ENCODE measurements at regions not wholly inside any gene's neighbourhood (a gene's known extent, or its start where the extent isn't known, plus 50 kb on each side); places are given as distances from the start of the nearest gene placed in this dataset.
A peak's percentile ranks its signal among the peaks of the same experiment; 100 is the strongest.

DNA sequence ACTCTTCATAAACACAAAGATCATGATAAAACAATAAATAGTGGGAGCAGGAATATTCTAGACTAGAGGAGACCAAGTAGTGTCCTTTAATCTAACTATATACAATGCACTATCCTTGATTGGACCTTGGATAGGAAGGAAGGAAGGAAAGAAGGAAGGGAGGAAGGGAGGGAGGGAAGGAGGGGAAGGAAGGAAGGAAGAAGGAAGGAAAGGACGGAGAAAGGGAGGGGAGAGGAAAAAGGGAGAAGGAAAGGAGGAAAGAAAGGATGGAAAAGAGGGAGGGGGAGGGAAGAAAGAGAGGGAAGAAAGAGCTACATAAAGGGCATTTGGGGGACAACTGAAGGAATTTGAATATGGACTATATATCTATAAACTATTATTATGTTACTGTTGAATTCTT, 95.0 kb upstream of the SMARCAD1 start:
- TF ChIP-seq ZNF384 (IDR thresholded peaks at IDR 0.05), result no peak
- TF ChIP-seq NFRKB (IDR thresholded peaks at IDR 0.05), result no peak
- no peak for TF ChIP-seq FOXA1 (IDR thresholded peaks at IDR 0.05)
- TF ChIP-seq BHLHE40 (IDR thresholded peaks at IDR 0.05; ENCODE audit: borderline replicate concordance), result no peak
- TF ChIP-seq ELF4 (IDR thresholded peaks at IDR 0.05), result no peak
- no peak for TF ChIP-seq FOXK2 (IDR thresholded peaks at IDR 0.05)
- ChIA-PET POLR2A (no interaction called here), CTCF (no interaction called here)
- no peak for DNase-seq (ENCODE audit: extremely low spot score)

DNA sequence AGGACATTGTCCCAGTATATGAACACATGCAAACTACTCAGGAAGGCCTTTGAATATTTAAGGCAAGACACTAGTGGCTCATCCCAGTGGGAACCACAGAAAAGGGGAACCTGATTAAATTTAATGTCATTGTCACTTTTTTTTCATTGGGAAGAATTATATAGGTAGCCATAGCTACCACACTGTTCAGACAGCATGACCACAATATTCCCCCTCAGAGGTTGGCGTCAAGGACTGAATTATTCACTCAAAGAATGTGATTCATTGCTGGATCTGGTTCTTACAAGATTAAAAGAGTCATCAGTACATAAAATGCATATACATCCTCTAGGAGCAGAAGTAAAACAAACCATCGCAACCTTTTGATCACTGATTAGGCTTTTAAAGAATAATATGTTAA, 92.0 kb upstream of the SMARCAD1 start:
- no peak for TF ChIP-seq FOXA1 (IDR thresholded peaks at IDR 0.05)
- TF ChIP-seq LEF1 (IDR thresholded peaks at IDR 0.05; ENCODE audit: borderline replicate concordance), result no peak
- no peak for TF ChIP-seq ZNF384 (IDR thresholded peaks at IDR 0.05)
- no peak for TF ChIP-seq BHLHE40 (IDR thresholded peaks at IDR 0.05; ENCODE audit: borderline replicate concordance)
- no peak for TF ChIP-seq FOXM1 (IDR thresholded peaks at IDR 0.05; ENCODE audit: borderline replicate concordance)
- TF ChIP-seq FOXK2 (IDR thresholded peaks at IDR 0.05), result no peak
- no peak for TF ChIP-seq TARDBP (IDR thresholded peaks at IDR 0.05)
- TF ChIP-seq SP1 (IDR thresholded peaks at IDR 0.05), result no peak
- no peak for DNase-seq (ENCODE audit: extremely low spot score)
- CTCF ChIA-PET, result no interaction called here
- POLR2A ChIA-PET, result no interaction called here

DNA sequence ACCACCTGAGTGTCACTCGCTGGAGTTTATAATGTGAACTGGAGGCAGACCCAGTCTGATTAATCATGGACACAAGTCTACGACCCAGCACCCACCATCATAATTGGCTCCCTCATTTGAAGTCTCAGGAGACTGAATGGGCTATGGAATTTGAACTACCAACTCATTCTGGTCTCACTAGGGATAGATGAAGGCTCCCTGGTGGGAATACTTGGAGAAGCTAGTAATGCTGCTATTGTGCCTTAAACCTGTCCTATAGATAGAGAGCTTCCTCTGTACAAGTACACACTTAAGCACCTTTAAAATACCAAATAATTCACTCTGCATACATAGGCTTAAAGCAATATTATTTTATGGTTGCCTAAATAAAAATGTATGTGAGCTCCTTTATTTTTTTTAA, 90.8 kb upstream of the SMARCAD1 start:
- CTCF ChIA-PET, result no interaction called here
- POLR2A ChIA-PET, result no interaction called here
- no peak for TF ChIP-seq SUZ12 (IDR thresholded peaks at IDR 0.05)
- no peak for TF ChIP-seq FOXM1 (IDR thresholded peaks at IDR 0.05; ENCODE audit: borderline replicate concordance)
- TF ChIP-seq ARNT (IDR thresholded peaks at IDR 0.05), result no peak
- TF ChIP-seq CTBP1 (IDR thresholded peaks at IDR 0.05; ENCODE audit: borderline replicate concordance), result no peak
- no peak for TF ChIP-seq HDGF (IDR thresholded peaks at IDR 0.05; ENCODE audit: borderline replicate concordance)
- TF ChIP-seq NFRKB (IDR thresholded peaks at IDR 0.05), result no peak
- TF ChIP-seq, protein P1, sequence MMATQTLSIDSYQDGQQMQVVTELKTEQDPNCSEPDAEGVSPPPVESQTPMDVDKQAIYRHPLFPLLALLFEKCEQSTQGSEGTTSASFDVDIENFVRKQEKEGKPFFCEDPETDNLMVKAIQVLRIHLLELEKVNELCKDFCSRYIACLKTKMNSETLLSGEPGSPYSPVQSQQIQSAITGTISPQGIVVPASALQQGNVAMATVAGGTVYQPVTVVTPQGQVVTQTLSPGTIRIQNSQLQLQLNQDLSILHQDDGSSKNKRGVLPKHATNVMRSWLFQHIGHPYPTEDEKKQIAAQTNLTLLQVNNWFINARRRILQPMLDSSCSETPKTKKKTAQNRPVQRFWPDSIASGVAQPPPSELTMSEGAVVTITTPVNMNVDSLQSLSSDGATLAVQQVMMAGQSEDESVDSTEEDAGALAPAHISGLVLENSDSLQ (IDR thresholded peaks at IDR 0.05), result no peak
- TF ChIP-seq LEF1 (IDR thresholded peaks at IDR 0.05; ENCODE audit: borderline replicate concordance), result no peak
- DNase-seq (ENCODE audit: extremely low spot score), result no peak

DNA sequence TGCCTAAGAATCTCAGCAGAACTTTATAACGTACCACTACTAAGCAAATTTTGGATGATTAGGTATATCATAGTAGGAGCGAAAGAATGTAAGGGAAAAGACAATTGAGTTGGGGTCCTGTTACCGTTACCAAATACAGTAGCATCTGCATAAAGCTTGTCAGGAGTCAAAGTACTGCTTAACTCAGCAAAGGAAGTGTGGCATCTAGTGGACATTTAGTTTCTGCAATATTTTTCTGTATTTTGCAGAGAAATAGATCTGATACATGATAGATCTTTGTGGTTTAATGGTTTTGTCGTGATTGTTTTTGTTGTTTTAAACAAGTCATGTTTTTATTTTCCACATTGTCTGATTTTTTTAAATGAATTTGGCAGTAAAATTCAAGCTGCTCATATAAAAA, 81.0 kb upstream of the SMARCAD1 start:
- DNase-seq (ENCODE audit: extremely low spot score), result peak; percentile 22
- POLR2A ChIA-PET, result no interaction called here
- TF ChIP-seq CTBP1 (IDR thresholded peaks at IDR 0.05; ENCODE audit: borderline replicate concordance) (no peak), FOXK2 (IDR thresholded peaks at IDR 0.05) (no peak), HDGF (IDR thresholded peaks at IDR 0.05; ENCODE audit: borderline replicate concordance) (no peak), SP1 (IDR thresholded peaks at IDR 0.05) (no peak), ARNT (IDR thresholded peaks at IDR 0.05) (no peak), FOXM1 (IDR thresholded peaks at IDR 0.05; ENCODE audit: borderline replicate concordance) (no peak), NFRKB (IDR thresholded peaks at IDR 0.05) (no peak), LEF1 (IDR thresholded peaks at IDR 0.05; ENCODE audit: borderline replicate concordance) (no peak), FOXA1 (IDR thresholded peaks at IDR 0.05) (no peak), L3MBTL2 (conservative IDR thresholded peaks at IDR 0.05) (no peak), TARDBP (IDR thresholded peaks at IDR 0.05) (no peak), BHLHE40 (IDR thresholded peaks at IDR 0.05; ENCODE audit: borderline replicate concordance) (no peak)
- TF ChIP-seq, protein P1 (IDR thresholded peaks at IDR 0.05), result no peak
- CTCF ChIA-PET, result interaction anchor here (1.6 kb wide), 1 partner anchor 335 kb away, joined by 4 read pairs; no protein-coding TSS in a partner anchor

DNA sequence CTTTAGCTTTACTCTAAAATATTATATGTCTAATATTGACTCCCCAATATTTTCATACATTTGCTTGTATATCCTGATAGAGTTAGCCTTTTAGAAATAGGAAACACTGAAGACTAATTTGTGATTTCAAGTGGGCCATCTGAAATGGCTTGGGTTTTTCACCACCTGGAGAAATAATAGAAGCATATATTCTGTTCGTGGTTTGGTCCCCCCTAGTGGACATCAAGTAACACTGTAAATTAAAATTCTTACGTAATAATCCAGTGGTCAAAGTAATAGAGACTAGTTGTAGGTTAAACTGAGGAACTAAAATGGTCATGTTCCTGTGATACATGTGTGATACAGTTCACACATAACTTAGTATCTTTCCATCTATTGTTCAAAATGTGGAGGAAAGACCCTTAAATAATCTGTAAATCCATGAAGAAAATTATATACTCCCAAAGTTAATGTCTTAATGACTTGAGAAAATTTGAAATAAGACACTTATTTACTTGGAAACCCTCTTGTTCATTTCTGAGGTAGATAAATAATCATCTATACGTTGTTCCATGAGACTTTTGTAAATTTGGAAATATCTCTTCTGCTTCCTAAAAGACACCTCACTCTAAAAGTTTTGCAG, 79.8 kb upstream of the SMARCAD1 start:
- peak; percentile 32 for DNase-seq (ENCODE audit: extremely low spot score)
- CTCF ChIA-PET, result interaction anchor here (0.6 to 1.6 kb wide), 2 partner anchors 84 to 336 kb away, joined by 3 to 4 read pairs; no protein-coding TSS in a partner anchor
- POLR2A ChIA-PET, result no interaction called here
- no peak for TF ChIP-seq NFRKB (IDR thresholded peaks at IDR 0.05)
- TF ChIP-seq, protein P1 (IDR thresholded peaks at IDR 0.05), result no peak
- no peak for TF ChIP-seq SUZ12 (IDR thresholded peaks at IDR 0.05)
- no peak for TF ChIP-seq LEF1 (IDR thresholded peaks at IDR 0.05; ENCODE audit: borderline replicate concordance)
- no peak for TF ChIP-seq ARNT (IDR thresholded peaks at IDR 0.05)
- no peak for TF ChIP-seq CTBP1 (IDR thresholded peaks at IDR 0.05; ENCODE audit: borderline replicate concordance)
- TF ChIP-seq ZNF384 (IDR thresholded peaks at IDR 0.05), result no peak
- TF ChIP-seq HDGF (IDR thresholded peaks at IDR 0.05; ENCODE audit: borderline replicate concordance), result no peak
- TF ChIP-seq ELF4 (IDR thresholded peaks at IDR 0.05), result no peak
- TF ChIP-seq L3MBTL2 (conservative IDR thresholded peaks at IDR 0.05), result no peak
- no peak for TF ChIP-seq FOXM1 (IDR thresholded peaks at IDR 0.05; ENCODE audit: borderline replicate concordance)
- TF ChIP-seq BHLHE40 (IDR thresholded peaks at IDR 0.05; ENCODE audit: borderline replicate concordance), result no peak
- no peak for TF ChIP-seq FOXA1 (IDR thresholded peaks at IDR 0.05)
- TF ChIP-seq FOXK2 (IDR thresholded peaks at IDR 0.05), result no peak
- TF ChIP-seq SP1 (IDR thresholded peaks at IDR 0.05), result no peak
- no peak for TF ChIP-seq TARDBP (IDR thresholded peaks at IDR 0.05)

DNA sequence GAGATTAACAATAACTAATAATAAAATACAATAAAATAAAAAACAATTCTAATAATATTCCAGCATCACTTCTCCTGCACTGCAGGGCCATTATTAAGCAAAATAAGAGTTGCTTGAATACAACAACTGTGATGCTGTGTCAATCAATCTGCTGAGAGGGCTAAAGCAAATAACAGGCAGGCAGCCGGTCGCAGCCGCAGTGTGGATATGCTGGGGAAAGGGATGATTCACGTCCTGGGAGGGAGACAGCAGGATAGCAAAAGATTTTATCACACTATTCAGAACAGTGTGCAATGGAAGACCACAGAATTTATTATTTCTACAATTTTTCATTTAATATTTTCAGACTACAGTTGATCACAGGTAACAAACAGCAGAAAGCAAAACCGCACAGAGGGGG, 76.5 kb upstream of the SMARCAD1 start:
- TF ChIP-seq FOXM1 (IDR thresholded peaks at IDR 0.05; ENCODE audit: borderline replicate concordance) (no peak), ELF4 (IDR thresholded peaks at IDR 0.05) (no peak), LEF1 (IDR thresholded peaks at IDR 0.05; ENCODE audit: borderline replicate concordance) (no peak), FOXA1 (IDR thresholded peaks at IDR 0.05) (no peak), SP1 (IDR thresholded peaks at IDR 0.05) (no peak), CTBP1 (IDR thresholded peaks at IDR 0.05; ENCODE audit: borderline replicate concordance) (no peak), TARDBP (IDR thresholded peaks at IDR 0.05) (no peak), NFRKB (IDR thresholded peaks at IDR 0.05) (no peak), L3MBTL2 (conservative IDR thresholded peaks at IDR 0.05) (no peak), HDGF (IDR thresholded peaks at IDR 0.05; ENCODE audit: borderline replicate concordance) (no peak), FOXK2 (IDR thresholded peaks at IDR 0.05) (no peak), ARNT (IDR thresholded peaks at IDR 0.05) (no peak), SUZ12 (IDR thresholded peaks at IDR 0.05) (no peak), BHLHE40 (IDR thresholded peaks at IDR 0.05; ENCODE audit: borderline replicate concordance) (no peak), ZNF384 (IDR thresholded peaks at IDR 0.05) (no peak)
- TF ChIP-seq, protein P1 (IDR thresholded peaks at IDR 0.05), result no peak
- POLR2A ChIA-PET, result no interaction called here
- DNase-seq (ENCODE audit: extremely low spot score), result no peak
- CTCF ChIA-PET, result interaction anchor here (0.6 kb wide), 1 partner anchor 8 kb away, joined by 3 read pairs; no protein-coding TSS in a partner anchor
